ENCODE measurements at regions not wholly inside any gene's neighbourhood (a gene's known extent, or its start where the extent isn't known, plus 50 kb on each side); places are given as distances from the start of the nearest gene placed in this dataset.
A peak's percentile ranks its signal among the peaks of the same experiment; 100 is the strongest.

DNA sequence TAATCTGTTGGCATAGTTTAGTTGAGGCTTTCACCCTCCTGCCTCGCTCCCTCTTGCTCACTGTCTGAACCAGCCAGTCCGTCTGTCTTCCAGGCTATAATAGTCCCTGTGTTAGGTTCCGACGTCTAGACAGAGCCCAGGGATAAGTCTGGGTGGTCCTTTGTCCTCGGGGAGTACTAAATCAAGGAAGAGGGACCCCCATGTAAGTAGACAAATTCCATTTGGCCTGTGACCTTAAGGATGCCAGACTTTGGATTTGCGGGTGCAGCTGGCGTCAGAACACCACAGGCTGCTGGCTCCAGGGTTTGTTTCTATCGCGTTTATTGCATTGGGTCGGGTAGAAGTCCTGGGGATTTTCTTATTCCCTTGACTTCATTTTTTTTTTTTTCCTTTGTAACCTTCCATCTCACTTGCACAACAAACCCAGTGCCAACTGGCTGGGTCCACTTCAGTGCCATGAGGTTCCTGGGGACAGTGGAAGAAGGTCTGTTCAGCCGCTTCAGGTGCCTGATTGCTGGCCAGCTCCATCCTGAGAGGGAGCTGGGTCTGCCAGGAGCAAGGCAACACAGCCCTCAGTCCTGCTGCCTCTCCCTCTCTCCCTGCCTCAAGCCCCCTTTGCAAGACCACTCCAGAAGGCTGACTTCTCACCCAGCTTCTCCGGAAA is 95.4 kb upstream of the KLHL25 start:
- DNase-seq (ENCODE audit: low read depth): no peak

DNA sequence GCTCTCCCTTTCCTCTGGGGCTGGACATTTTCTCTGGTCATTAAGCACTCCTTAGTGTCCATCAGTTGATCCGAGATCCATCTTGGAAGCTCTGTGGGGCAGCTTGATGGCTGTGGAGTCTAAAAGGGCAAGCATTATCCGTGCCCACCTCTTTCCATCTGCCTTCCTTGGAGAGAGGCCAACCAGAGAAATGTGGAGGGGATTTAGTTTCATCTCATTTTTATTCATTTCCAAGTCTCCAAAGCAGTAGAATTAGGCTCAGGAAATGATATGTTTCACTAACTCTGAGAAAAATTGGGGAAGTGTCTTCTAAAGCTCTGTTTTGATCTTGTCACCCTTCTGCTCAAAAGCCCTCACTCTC is 95.9 kb upstream of the KLHL25 start:
- DNase-seq (ENCODE audit: low read depth): no peak

DNA sequence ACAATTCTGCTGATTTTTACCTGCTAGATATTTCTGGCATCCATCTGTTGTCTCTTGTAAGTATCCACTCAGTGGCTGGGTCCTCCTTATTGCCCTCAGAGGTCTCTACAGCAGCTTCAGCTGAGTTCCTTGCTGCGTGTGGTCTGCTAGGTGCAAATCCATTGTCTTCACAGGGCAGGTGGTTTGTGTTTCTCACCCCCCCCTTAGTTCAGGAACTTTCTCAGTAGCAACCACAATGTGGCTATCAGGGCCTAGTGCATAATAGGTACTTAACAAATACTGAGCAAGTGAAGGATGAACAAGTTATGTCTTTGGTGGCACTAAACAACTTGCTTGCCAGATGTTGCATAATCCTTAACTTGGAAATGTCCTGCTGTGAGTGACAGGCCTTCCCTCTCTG is 96.7 kb upstream of the KLHL25 start:
- DNase-seq (ENCODE audit: low read depth): no peak

- no peak for DNase-seq (ENCODE audit: low read depth)
These were observed 97.5 kb upstream of the KLHL25 start for GRCh38 chr15:85892232-85892631.

DNA sequence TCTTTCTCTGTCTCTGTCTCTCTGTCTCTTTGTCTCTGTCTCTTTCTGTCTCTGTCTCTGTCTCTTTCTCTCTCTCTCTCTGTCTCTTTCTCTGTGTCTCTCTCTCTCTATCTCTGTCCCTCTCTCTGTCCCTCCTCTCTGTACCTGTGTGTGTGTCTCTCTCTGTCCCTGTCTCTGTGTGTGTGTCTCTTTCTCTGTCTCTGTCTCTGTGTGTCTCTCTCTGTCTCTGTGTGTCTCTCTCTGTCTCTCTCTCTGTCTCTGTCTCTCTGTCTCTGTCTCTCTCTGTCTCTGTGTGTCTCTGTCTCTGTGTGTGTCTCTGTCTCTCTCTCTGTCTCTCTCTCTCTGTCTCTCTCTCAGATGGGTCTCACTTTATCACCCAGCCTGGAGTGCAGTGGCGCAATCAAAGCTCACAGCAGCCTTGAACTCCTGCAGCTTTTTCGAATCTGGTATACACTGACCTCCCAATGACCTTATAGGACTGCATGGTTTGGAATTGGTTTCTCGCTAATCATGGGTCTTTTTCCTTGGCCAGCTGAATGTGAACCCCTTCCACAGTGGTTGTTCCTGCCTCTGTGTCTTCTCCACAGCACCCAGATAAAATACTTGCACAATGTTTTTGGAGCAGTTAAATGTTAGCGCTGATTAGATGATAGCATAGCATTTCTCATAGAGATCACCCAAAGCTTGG is 102.6 kb upstream of the KLHL25 start:
- DNase-seq (ENCODE audit: low read depth): peak; percentile 2

DNA sequence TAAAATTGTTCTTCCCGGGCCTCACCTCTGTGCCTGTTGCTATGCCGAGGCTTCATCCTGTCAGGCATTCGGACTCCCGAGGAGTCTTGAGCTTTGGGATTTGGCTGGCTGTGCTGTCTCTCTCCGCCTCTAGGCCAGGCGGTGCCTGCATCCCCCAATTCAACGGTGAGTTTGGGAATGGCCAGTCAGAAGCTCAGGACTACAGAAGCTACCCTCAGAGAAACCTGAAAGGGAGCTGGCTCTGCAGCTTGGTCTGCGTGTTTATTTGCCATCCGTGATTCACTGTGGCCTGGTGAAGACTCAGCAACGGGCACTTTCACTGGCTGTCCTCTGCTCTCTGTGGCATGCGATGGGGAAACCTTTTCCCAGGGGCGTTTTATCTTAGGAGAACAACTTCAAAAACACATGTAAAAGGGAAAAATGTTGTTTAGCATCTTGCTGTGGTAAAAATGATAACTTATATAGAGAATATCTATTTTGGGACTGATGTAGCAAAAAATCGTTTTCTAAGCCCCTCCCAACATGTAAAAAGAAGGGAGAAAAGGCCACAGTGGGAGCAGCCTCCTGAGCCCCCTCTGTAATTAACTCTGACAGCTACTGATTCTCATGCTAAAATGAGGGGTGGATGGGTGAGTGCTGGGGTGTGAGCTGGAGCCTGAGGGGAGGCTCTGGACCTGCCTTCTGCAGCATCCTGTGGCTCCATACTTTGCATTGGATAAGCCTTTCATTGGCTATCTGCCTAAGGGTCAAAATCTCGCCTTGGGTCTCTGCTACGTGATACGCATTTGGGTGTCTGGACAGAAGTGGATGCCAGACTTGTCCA is 103.4 kb upstream of the KLHL25 start:
- DNase-seq (ENCODE audit: low read depth): peak; percentile 7

- DNase-seq (ENCODE audit: low read depth): no peak
These were observed 105.2 kb upstream of the KLHL25 start for GRCh38 chr15:85899927-85900326.

DNA sequence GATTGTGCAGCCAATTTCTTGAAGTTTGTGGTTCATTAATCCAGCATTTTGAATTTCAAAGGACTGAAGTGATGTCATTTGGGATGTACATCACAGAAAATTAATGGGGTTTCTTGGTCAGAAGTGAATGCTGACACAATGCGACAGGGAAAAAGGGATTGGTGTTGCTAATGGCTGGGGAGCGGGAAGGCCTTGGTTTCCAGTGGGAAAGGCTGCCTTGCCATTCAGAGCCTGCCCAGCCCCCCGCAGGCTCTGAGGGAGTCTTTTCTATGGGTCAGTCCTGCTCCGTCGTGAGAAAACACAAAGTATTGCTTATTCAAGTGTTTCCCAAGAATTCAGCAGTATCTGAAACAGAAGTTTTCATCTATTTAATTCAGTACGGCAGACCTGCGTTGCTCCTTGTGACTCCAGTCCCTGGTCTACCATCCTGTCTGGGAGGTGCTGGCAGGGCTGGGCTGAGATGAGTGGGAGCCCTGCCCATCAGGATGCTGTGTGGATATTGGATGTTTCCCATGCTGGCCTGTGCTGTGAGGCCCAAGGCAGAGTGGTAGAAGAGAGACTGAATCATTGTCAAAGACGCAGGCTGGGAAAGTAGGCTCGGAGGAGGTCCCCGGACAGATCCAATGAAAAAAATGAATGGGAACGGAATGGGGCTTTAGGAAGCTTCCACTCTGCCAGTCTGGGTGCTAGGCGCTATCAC is 111.2 kb upstream of the KLHL25 start:
- no peak for DNase-seq (ENCODE audit: low read depth)

GRCh38 chr15:85906640-85907039 is 111.9 kb upstream of the KLHL25 start:
- no peak for DNase-seq (ENCODE audit: low read depth)

GRCh38 chr15:85910834-85911233 is 116.1 kb upstream of the KLHL25 start:
- no peak for DNase-seq (ENCODE audit: low read depth)

DNA sequence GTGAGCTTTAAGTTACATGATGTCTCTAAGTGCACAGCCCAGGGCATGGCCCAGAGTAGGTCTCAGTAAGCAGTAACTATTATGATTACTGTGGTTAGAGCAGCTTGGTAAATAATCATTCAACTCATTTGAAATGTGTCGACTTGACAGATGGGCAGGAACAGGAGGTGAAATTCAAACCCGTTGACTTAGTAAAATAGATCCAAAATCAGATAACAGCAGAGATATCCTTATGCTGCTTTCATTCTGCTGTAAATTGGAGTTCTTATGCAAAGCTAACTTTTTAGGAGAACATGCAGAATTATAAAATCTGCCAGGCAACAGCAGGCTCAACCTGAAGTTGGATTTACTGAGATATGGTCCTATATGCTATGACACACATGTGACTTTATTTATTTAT is 118.7 kb upstream of the KLHL25 start:
- DNase-seq (ENCODE audit: low read depth): no peak

DNA sequence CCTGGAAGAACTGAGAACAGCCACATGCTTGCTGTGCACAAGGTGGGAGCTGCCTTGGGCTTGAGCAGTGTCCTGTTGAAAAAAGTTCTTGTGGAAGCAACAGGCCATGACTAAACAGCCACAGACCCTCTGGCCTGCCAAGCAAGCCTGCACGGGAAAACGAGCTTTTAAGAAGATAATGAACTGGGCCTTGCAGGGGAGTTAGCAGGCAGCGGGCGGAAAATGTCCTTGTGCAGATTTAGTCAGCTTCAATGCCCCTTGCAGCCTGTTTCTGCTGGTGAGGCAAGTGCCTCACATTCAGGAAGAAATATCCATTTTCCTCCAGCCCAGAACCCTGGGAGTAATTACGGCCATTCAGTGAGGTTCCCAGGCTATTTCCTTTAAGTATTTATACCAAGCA is 126.2 kb upstream of the KLHL25 start:
- DNase-seq (ENCODE audit: low read depth): no peak

- no peak for DNase-seq (ENCODE audit: low read depth)
These were observed 129.4 kb upstream of the KLHL25 start for GRCh38 chr15:85924088-85924487.

GRCh38 chr15:85925649-85926237 is 131.0 kb upstream of the KLHL25 start:
- DNase-seq (ENCODE audit: low read depth): no peak

DNA sequence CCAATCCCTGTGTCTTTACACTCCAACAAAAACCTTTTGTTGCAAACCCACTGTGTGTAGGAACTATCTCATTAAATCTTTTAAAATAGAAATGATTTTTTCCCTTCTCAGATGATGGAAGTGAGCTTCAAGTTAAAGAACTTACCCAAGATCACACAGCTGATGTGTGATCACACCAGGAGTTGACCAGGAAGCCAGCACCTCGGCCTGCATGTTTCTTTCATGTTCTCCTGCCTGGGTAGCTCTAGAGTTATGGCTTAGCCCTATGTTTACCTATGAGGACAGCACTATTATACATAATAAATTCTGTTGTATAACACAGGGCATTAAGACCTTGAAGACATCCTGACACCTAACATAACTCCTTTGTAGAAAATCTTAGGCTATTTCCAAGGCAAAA is 132.1 kb upstream of the KLHL25 start:
- no peak for DNase-seq (ENCODE audit: low read depth)

GRCh38 chr15:85927931-85928537 is 133.3 kb upstream of the KLHL25 start:
- DNase-seq (ENCODE audit: low read depth): no peak

GRCh38 chr15:85929786-85930185 is 135.1 kb upstream of the KLHL25 start:
- DNase-seq (ENCODE audit: low read depth): peak; percentile 1

DNA sequence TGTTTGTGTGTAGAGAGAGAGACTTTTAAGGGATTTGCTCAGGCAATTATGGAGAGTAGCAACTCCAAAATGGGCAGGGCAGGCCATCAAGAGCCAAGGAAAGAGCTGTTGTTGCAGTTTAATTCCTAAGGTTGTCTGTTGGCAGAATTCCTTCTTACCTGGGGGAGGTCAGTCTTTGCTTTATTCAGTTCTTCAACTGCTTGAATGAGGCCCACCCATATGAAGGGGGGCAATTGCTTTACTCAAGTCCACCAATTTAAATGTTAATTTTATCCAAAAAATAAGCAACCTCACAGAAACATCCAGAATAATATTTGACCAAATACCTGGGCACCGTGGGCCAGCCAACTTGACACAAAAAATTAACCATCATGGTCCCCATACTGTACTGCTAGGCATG is 137.7 kb upstream of the KLHL25 start:
- DNase-seq (ENCODE audit: low read depth): no peak

DNA sequence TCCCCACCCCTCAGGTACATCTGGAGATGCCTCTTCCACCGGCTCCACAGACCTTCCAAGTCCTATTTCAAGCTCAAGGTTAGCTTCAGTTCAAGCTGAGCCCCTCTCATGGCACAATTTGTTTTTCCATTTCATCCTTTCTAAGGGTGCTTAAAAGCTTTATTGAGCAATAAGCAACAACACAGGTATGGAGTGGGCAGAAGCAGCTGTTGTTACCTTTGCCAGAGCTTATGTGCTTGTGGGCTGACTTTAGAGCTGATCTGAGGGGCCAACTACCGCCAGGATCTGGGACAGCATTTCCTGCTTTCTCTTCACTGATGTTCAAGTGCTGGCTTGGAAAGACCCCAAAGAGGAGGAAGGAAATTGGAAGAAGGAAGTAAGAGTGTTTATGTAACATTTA is 140.0 kb upstream of the KLHL25 start:
- DNase-seq (ENCODE audit: low read depth): no peak

GRCh38 chr15:85935182-85935581 is 140.5 kb upstream of the KLHL25 start:
- no peak for DNase-seq (ENCODE audit: low read depth)

DNA sequence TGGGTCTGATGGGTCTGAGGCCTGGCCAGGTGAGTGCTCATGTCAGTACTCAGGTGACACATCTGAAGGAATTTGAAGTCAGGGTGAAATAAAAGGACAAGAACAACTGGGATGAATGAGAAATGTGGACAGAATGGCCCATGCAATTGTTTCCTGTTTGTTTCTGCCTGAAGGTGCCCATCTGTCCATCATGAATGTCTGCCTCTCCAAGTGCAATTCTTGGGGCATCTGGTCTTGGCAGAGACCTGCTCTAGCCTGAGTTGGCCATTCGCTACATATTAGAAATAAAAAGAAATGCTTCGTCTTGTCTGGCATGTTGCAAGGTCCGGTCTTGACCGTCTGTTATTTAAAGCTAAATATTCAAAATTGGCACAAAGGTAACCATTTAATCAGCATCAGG is 142.0 kb upstream of the AGBL1 start:
- no peak for DNase-seq (ENCODE audit: low read depth)
